ENCODE measurements at regions not wholly inside any gene's neighbourhood (a gene's known extent, or its start where the extent isn't known, plus 50 kb on each side); places are given as distances from the start of the nearest gene placed in this dataset.
"Not testable (repeated sequence)": the region's sequence is repeated elsewhere in the genome, so short reads cannot be mapped to it uniquely, and the experiment has no call there.

DNA sequence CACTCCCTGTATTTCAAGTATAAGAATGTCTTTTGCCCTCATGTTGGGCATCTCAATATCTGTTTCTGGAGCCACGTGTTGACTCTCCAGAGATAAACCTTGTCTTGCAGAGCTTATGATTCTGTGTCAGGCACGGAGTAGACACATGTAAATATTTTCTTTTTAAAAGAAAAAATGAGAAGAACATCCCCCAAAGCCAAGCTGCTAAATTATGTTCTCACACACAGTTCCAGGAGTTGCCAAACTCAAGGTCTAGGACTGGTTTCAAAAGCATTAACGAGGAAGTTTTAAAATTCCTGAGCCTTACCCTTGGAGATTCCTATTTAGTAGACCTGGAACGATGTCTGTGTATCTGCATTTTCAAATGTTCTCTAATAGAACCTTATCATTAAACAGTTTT is 1228.3 kb upstream of the WWC1 start:
- DNase-seq = no peak

DNA sequence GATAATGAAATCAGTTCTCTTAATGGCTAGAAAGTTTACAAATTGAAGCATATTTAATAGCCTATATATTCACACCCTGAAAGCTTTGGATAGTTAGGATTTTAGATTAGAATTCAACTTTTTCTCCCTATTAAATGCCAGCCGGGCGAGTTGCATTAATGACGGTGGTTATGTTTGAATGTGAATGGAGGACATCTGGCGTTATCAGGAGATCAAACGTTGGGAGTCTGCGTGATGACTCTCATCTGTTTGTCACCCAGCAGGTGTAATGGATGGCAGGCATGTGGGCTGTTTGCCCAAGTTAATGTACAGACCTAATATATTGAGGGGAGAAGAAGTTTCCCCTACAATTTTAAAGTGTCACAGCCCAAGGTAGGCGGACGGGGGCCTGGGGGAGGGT is 1227.7 kb upstream of the WWC1 start:
- no peak for DNase-seq

DNA sequence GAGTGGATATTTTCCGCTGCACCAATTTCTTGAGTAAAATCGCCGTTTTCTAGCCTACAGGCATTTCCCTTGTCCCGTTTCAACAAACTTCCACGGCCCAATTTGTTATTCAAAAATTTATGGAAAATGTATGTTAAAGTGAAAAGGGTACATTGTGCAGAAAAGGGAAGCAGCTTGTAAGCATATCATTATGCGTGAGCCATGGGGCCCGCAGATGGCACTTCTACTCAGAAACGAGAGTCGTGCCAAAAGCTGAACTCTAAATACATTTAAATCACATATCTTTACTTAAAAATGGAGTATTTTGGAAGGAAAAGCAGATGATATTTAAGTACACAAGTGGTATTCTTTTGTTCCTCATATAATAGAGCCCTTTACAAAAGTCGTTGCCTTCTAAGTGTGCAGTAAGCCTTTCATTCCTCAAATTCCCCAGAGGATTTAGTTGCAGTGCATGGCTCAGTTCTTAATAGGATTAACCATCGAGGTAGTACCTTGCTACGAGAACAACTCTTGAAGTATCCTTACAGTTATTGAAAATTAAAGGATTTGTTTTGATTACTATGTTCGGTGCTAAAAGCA is 1227.2 kb upstream of the WWC1 start:
- no peak for DNase-seq

DNA sequence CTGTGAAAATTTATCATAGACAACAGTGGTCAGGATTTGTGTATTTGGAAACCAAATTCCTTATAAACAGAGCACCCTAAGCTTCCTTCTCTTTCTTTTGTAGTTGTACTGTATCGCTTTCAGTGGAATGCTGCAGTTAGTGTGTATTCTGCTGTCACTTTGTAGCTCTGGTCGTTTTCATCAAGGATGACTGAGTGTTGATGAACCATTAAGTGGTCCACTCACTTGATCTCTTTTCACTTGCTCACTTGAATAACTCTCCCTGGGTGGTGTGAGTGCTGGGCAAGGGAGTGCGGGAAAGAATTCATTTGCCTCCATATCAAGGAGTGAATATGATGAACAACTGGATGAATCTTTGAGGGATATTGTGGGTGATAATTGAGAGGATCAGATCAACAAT is 1225.7 kb upstream of the WWC1 start:
- DNase-seq = no peak

DNA sequence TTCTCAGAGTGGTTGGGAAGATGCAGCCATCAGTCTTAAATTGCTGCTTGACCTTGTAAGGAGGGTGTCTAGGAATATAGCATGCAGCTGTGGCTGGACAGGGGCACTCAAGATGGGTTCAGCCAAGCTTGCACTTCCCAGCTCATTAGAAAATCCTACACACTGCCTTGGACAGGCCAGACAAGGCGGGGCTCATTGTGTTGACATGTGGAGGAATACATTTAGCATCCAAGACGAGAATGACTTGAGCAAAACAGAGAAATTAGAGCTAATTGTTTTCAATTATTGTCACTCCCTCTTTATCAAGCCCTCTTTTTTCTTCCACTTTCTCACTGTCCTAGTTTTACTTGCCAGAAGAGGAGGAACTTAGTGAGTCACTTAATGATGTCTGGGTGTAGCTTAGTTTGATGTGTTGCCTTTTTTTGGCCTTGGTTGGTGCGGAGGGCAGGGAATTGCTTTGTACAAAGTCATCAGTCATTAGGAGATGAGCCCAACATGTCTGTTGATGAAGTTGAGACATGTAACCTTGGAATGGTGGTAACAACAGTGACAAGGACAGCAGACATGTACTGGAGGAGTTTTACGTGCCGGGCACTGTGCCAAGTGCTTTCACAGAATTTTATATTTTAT is 1219.3 kb upstream of the WWC1 start:
- DNase-seq = no peak

DNA sequence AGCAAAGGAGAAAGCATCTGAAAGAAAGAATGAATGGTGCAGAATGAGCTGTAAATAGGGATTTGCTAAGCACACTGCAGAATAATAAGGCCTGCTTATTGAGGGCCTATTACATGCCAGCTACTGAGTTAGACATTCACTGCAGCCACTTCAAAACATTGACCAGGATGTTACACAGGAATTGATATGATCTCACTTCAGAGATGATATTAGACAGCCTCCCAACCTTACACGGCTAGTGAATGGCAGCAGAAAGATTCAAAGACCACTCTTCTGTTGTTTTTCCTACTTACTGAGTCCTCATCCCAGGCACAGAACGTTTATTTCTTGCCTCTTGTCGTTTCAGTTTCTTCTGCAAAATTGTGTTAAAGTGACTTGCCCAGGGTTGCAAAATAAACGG is 1209.9 kb upstream of the WWC1 start:
- DNase-seq = no peak

DNA sequence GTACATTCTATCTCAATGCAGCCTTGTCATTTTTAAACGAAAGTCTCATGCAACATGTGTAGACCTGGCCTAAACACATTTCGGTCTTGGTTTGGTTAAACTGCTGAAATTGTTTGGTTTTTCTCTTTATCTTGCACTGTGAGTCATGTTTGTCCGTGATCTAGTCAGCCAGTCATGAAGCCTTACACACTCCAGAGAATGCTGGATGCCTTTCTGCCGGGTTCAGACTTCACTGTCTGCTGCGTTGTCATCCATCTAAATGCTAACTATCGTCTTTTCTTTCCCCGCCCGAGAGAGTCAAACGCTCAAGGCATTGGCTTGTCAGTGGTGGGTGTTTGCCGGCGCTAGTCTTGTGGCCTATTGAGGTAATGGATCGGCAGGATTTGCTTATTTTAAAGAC is 1194.6 kb upstream of the WWC1 start:
- no peak for DNase-seq

DNA sequence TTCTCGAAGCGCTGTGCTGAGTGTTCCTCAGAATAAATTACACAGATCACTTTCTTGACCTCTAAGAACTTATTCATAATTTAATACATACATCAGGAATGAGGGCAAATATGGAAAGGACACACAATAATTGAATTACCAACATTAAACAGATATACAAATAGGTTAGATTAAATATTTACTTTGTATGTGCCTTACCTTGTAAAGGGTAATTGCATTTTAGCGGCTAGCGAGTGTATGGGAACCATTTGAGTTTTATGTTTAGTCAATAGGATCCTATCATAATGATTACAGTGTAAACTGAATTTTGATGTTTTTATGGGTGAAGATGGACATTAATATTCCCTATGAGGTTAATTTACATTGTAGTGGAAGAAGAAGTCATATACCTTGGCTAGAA is 1187.1 kb upstream of the WWC1 start:
- DNase-seq = no peak

DNA sequence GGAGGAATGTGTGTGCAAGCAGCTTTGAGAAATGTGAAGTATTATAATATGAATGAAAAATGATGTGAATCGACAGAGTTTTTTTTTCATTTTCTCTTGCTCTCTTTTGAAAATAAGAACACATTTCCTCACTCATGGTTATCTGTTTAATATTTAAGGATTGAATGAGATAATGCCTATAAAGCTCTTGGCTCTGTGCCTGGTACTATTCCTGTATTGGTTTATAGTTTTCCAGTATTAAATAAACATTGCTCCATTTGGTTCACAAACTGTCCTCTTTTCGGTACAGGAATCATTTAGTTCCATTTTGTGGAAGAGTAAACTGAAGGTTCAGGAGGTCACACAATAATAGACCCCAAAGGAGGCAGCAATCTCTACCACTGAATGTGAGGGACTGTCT is 1185.5 kb upstream of the WWC1 start:
- no peak for DNase-seq

DNA sequence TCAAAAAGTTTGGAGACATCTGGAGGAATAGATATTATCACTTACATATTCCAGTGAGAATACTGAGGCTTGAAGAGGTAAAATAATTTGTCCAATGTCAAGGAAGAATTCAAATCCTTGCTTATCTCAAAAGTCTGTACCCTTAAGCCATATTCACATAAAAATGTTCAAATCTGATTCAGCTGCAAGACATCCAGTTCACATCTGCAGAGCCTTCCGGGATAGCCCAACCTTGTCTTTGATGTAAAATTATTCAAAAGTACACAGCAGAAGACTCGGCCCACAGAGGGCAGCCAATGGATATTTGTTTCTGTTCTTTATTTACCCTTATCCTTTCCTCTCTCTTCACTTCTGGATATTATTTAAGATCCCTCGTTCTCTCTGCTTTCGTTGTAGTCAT is 1183.8 kb upstream of the WWC1 start:
- DNase-seq = no peak

DNA sequence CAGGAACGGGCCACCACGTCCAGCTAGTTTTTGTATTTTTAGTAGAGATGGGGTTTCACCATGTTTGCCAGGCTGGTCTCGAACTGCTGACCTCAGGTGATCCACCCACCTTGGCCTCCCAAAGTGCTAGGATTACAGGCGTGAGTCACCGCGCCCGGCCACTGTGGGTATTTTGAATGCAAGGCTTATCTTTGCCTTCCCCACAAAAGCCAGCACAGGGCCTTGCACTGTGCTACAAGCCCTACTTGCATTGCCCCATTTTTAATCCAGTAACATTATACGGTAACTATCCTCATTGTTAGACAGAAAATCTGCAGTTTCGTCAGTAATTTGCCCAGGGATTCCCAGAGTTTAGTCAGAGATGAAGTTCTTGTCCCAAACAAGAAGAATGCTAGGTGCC is 1183.2 kb upstream of the WWC1 start:
- DNase-seq = not testable (repeated sequence)

DNA sequence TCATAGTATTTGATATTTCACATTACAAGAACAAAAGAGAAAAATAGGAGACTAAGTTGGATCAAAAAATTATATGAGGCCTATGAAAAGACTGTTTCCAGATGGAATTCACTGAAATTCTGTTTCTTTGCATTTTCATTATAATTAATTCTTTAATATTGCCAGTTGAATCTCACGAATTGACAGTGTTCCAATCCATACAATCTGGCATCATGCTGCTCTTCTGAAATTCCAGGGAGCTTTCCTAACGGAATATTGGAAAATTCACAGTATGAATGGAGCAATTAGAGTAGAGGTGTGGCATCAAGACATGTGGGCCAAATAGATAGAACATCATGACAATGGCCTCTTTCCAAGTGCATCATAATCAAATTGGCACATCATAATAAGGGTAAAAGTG is 1178.9 kb upstream of the WWC1 start:
- no peak for DNase-seq

DNA sequence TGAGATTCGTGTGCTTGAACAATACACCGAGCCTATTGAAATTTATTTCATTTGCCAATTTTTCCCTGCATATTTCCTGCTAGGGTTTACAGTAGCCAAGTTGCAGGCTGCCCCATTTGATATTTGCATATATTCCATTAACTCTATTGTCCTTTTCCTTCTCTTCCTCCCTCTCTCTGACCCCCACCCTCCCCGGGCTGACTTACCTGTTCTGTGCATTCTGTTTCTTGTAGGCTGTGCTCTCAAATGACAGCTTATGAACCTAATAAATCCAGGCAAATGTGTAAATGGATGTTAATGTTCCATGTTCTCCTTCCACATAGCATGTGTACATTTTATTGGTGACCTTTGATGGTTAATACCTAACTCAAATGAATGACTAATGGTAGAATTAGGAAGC is 1169.2 kb upstream of the WWC1 start:
- no peak for DNase-seq

DNA sequence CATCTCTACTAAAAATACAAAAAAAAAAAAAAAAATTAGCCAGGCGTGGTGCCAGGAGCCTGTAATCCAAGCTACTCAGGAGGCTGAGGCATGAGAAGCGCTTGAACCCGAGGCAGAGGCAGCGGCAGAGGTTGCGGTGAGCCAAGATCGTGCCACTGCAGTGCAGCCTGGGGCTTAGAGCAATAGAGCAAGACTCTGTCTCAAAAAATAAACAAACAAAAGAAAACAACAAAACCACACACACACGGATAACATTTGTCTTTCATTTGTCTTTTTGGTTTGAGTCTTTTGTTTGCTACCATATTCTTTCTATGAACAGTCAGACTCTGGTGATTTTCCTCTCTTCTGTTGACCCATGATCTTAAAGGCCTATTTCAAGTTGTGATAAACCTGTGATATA is 1168.3 kb upstream of the WWC1 start:
- DNase-seq = no peak

DNA sequence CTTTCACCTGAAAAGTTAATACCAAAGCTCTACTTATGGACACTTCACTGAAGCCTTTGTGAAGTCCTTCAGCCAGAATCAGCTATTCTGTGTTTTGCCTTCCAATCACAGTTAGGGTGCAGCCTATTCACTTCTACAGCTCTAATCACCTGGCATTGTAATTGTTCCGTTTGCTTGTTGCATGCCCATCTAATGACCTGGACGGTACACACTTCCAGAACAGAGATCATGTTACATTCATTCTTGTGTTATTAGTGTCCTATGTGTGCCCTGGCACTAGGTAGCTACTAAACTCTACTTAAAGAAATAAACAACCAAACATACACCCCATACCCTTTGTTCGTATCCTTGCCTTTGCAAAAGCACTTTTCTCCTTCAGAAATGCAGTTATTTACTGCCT is 1162.9 kb upstream of the WWC1 start:
- no peak for DNase-seq

DNA sequence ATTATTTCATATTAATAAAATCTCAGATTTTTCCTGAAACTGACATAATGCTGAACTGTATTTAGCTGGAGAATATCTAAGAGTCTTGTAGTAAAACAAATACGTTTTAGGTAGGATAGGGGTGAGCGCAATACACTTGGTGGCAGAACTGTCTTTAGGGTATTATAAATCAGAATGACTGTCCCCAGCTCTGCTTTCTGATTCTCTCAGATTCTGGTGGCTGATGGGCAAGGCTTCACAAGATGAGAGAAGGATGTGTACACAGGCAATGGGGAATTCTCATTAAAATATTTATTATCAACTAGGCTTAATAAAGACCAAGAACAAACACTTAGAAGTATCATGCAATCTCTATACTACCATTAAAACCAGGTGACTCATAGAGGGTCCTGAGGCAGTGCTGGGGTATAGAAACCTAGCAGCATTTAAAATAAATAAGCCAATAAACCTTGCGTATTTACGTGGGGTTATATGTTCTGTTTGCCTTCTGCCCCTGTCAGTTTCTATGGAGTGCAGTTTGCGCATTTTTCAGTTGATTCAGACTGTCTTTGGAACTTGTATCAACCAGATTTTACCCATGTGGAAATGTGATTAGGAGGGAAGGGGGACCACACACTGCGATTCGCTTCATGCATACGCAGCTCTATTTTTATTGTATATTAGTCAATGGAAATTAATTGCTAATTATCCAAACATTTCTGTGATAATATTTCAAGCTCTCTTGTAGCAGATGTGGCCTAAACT is 1150.7 kb upstream of the WWC1 start:
- no peak for DNase-seq

DNA sequence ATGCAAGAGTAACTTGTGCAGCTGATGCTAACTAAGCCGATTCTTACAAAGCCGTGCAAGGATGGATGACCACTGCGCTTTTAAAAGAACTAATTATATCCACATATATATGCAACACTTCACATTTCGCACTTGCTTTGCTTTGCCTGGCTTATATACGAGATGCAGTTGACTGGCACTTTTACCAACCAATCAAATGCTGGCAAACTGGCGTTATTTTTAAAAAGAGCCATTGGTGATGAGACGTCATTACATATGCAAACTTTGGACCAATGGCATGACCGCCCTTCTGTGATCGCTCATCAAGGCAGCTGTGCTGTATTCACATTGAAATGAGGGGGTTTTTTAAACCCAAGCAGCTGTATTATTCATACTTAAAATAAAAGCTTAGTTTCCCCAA is 1147.7 kb upstream of the WWC1 start:
- no peak for DNase-seq

DNA sequence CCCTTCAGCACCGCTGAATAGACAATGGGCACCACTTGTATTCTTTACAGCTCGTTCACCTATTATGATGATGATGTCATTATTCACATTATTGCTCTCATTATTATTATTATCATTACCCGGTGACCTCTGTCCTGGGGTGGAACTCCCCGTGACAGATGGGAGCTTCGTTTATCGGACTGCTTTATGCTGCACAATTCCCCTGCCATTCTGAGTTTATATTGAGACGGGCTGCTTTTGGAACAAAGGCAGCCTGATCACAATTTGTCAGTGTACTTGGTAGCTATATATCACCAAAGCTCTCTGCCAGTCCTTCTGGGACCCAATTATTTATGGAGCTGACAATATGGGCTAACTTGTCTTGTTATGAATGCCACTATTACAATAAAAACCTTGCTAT is 1145.6 kb upstream of the WWC1 start:
- DNase-seq = no peak

DNA sequence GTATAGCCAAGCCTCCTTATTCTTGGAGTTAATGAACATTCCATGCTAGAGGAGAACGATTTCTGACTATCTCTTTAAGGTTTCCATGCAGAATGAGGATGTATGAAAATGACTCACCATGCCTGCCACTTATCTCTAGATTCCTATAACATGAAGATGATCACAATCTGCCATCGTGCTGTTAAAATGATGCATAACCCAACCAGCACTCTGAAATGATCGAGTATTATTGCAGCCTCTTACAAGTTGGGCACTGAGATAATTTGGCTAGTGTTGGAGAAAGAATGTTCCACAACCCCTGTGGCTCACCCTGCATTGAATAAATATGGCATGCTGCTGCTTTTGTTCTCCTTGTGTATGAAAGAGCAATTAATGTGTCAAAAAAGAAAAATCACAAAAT is 1143.6 kb upstream of the WWC1 start:
- DNase-seq = no peak

DNA sequence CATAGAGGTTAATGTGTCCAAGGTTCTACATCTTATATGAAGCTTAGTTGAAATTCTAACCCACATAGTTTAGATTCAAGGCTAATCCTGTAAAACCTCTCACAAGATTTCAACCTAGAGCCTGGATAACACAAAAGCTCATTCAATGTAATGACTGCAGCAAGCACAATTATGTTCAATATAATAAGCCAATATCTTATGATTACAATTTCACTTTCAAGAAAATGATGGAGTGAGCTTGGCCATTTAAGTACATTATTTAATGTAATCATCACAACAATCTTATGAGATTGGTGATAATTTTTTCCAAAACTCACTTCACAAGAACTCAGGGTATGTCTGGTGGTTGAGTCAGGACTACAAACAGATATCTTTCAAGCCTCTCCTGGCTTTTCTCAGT is 1140.8 kb upstream of the WWC1 start:
- DNase-seq = no peak

DNA sequence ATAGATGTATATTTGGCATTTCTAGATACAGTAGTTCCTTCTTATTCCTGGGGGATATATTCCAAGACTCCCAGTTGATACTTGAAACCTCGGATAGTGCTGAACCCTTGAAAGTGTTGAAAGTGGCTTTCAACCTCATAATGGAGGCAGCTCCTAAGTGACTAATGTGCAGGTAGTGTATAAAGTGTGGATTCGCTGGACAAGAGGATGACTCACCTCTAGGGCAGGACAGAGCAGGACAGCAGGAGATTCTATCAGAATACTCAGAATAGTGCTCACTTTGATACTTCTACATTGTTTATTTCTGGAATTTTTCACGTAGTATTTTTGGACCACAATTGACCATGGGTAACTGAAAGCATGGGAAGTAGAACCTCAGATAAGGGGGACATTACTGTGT is 1138.9 kb upstream of the WWC1 start:
- DNase-seq = no peak

DNA sequence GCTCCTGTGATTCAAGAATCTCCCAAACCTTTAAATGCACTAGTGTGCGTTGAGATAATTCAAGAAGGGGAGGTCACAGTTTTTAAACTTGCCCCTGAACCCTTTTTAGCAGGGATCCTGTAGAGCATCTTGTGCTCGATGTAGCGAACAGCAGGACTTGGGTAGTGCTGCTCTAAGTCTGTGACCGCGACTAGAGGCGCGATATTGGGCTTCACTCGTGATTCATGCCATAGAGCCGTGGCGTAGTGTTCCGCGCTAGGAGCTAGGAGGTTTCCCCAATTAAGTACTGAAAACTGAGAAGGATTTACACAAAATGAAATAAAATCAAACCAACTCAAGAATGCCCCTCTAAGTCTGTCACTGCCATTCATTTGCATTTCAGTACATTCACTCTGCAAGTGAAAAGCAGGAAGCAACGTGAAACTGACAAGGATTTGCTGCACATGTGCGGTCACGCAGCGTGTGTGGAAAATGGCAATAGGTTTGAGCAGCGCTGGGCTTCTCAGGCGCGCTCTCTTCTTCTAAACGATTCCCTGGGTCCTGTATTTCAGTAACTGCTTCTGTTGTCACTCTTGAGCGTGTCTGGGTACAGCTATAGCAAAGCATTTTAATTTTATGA is 1135.9 kb upstream of the WWC1 start:
- DNase-seq = no peak

DNA sequence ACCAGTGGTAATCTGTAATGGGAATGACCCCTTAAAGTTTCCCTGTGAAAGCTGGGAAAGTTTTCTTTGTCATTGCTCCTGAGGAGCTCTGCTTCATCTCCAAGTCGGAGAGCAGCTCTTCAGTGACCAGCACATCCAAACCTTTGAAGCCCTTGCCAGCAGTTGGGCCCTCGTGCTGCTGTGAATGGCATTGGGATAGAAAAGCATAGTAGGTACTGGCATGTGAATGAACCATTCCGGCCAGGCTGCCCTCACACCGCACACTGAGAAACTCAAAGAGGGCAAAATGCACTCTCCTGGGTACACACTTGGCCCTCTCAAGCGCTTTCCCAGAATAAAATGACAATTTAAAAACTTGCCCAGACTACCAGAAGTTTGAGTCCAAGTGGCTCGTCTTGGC is 1135.0 kb upstream of the WWC1 start:
- no peak for DNase-seq

DNA sequence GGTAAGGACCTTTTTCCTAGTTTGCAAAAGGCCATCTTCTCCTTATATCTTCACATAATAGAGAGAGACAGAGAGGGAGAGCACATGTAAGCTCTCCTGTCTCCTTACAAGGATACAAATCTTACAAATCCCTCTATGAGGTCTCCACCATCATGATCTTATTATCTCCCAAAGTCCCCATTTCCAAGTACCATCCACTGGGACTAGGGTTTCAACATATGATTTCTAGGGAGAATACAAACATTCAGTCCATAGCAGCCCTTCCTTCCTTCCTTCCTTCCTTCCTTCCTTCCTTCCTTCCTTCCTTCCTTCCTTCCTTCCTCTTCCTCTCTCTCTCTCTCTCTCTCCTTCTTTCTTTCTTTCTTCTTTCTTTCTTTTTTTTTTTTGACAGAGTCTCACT is 1132.9 kb upstream of the WWC1 start:
- no peak for DNase-seq
